GM10266 (cell line): ENCODE measurements at regions not wholly inside any gene's neighbourhood (a gene's known extent, or its start where the extent isn't known, plus 50 kb on each side); places are given as distances from the start of the nearest gene placed in this dataset.

Experiments
- DNase-seq: peaks from one replicate; pipeline ENCODE4 v3.0.0; 2012; ENCODE audit errors: extremely low spot score
- CTCF ChIP-seq: IDR thresholded peaks from 2 replicates; pipeline ENCODE4 v1.5.1; 2012; ENCODE audit warnings: mild to moderate bottlenecking, low read depth; ENCODE audit not compliant: control insufficient read depth, insufficient read depth; ENCODE audit errors: missing control alignments

- no peak for DNase-seq
- TF ChIP-seq CTCF, result no peak
Observed at GRCh38 chr9:96026655-96027213, 151.2 kb downstream of the ERCC6L2 start.

GRCh38 chr9:96025995-96026602 is 150.6 kb downstream of the ERCC6L2 start:
- peak; percentile 79 for DNase-seq
- peak; percentile 53 for TF ChIP-seq CTCF

DNA sequence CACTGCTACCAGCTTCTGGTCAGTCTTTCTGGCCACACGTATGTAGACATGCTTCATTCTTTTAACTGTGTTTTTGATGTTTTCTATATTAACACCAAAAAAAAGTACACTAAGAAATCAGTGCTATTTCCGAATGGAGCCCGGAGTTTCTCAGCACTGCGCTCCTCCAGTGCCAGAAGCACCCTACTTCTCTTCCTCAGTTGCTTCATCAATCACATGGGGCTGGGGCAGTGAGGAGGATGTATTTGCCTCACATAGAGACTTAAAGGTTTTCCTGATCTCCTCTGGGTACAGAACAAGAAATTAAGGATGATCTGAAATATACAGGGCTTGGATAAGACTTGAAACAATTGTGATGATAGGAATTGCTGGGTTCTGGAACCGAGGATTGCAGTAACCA is 148.0 kb downstream of the ERCC6L2 start:
- no peak for TF ChIP-seq CTCF
- DNase-seq, result no peak

- no peak for TF ChIP-seq CTCF
Observed at GRCh38 chr9:96022445-96023051, 147.1 kb downstream of the ERCC6L2 start.

GRCh38 chr9:96021551-96022444 is 146.3 kb downstream of the ERCC6L2 start:
- TF ChIP-seq CTCF, result no peak

More at GRCh38 chr9:96022445-96023051, 147.1 kb downstream of the ERCC6L2 start:
- peak; percentile 64 for DNase-seq

GRCh38 chr9:96020792-96021550 is 145.5 kb downstream of the ERCC6L2 start:
- no peak for TF ChIP-seq CTCF
- DNase-seq, result peak; percentile 63

More at GRCh38 chr9:96021551-96022444, 146.3 kb downstream of the ERCC6L2 start:
- DNase-seq, result peak; percentile 47
